ENCODE measurements at regions not wholly inside any gene's neighbourhood (a gene's known extent, or its start where the extent isn't known, plus 50 kb on each side); places are given as distances from the start of the nearest gene placed in this dataset.
"Not testable (repeated sequence)": the region's sequence is repeated elsewhere in the genome, so short reads cannot be mapped to it uniquely, and the experiment has no call there.

- no peak for TF ChIP-seq CTCF (IDR thresholded peaks at IDR 0.05)
- DNase-seq (ENCODE audit: low spot score), result no peak
- Histone ChIP-seq H3K27ac (no peak overlapping the region), H3K4me3 (no peak overlapping the region)
Measured at GRCh38 chr10:22825841-22826240, 102.0 kb upstream of the ARMC3 start.

- no peak for DNase-seq (ENCODE audit: low spot score)
- Histone ChIP-seq H3K4me3 (no peak overlapping the region), H3K27ac (no peak overlapping the region)
- TF ChIP-seq CTCF (IDR thresholded peaks at IDR 0.05), result no peak
Measured at GRCh38 chr10:22824984-22825383, 102.9 kb upstream of the ARMC3 start.

GRCh38 chr10:22824520-22824919 is 103.3 kb upstream of the ARMC3 start:
- no peak for TF ChIP-seq CTCF (IDR thresholded peaks at IDR 0.05)
- DNase-seq (ENCODE audit: low spot score), result no peak
- H3K4me3 ChIP-seq, result no peak overlapping the region
- H3K27ac ChIP-seq, result no peak overlapping the region

- Histone ChIP-seq H3K4me3 (no peak overlapping the region), H3K27ac (no peak overlapping the region)
- no peak for TF ChIP-seq CTCF (IDR thresholded peaks at IDR 0.05)
Measured at GRCh38 chr10:22823109-22823508, 104.7 kb upstream of the ARMC3 start.

GRCh38 chr10:22821921-22822320 is 105.9 kb upstream of the ARMC3 start:
- not testable (repeated sequence) for H3K4me3 ChIP-seq; DNase-seq (ENCODE audit: low spot score); H3K27ac ChIP-seq

More at GRCh38 chr10:22823109-22823508, 104.7 kb upstream of the ARMC3 start:
- DNase-seq (ENCODE audit: low spot score), result no peak

- DNase-seq (ENCODE audit: low spot score), result no peak
- no peak for TF ChIP-seq CTCF (IDR thresholded peaks at IDR 0.05)
- Histone ChIP-seq H3K4me3 (no peak overlapping the region), H3K27ac (no peak overlapping the region)
Measured at GRCh38 chr10:22821501-22821900, 106.4 kb upstream of the ARMC3 start.

GRCh38 chr10:22816298-22816653 is 101.9 kb upstream of the PIP4K2A start:
- Histone ChIP-seq H3K4me3 (no peak overlapping the region), H3K27ac (no peak overlapping the region)
- DNase-seq (ENCODE audit: low spot score), result no peak
- no peak for TF ChIP-seq CTCF (IDR thresholded peaks at IDR 0.05)
